ENCODE measurements at regions not wholly inside any gene's neighbourhood (a gene's known extent, or its start where the extent isn't known, plus 50 kb on each side); places are given as distances from the start of the nearest gene placed in this dataset.

GRCh38 chr18:4755848-4756247 is 300.7 kb upstream of the DLGAP1 start:
- TF ChIP-seq CTCF (IDR thresholded peaks at IDR 0.05) (no peak), EP300 (IDR thresholded peaks at IDR 0.05) (no peak), POLR2AphosphoS5 (IDR thresholded peaks at IDR 0.05) (no peak)
